AG04449 (cell line): ENCODE measurements at regions not wholly inside any gene's neighbourhood (a gene's known extent, or its start where the extent isn't known, plus 50 kb on each side); places are given as distances from the start of the nearest gene placed in this dataset.

Experiments used
- CTCF ChIA-PET: fragments of 350-600 bp; formaldehyde crosslinking; extraction: SDS; loops from one replicate; lab custom pipeline; 2021; ENCODE audit warnings: antibody characterized with exemption; lab: Yijun Ruan, JAX
- POLR2A ChIA-PET: fragments of 400-600, 350-600 bp; formaldehyde crosslinking; extraction: SDS; loops from one replicate; lab custom pipeline; 2020; ENCODE audit warnings: antibody characterized with exemption, inconsistent platforms; lab: Yijun Ruan, JAX
- DNase-seq: peaks from one replicate; pipeline ENCODE4 v3.0.0-alpha.2; 2010; ENCODE audit warnings: low read depth, low spot score
- H3K4me3 ChIP-seq: 2 replicates; pipeline ENCODE4 v1.5.1; 2011; ENCODE audit warnings: low read depth, mild to moderate bottlenecking, control low read depth, low read length
- TF ChIP-seq, protein P1 (sequence below): IDR thresholded peaks from one replicate; pipeline ENCODE4 v1.5.1; 2011; ENCODE audit warnings: mild to moderate bottlenecking, moderate library complexity, low read length, control low read depth, inconsistent platforms; ENCODE audit not compliant: insufficient read depth; ENCODE audit errors: missing control alignments

DNA sequence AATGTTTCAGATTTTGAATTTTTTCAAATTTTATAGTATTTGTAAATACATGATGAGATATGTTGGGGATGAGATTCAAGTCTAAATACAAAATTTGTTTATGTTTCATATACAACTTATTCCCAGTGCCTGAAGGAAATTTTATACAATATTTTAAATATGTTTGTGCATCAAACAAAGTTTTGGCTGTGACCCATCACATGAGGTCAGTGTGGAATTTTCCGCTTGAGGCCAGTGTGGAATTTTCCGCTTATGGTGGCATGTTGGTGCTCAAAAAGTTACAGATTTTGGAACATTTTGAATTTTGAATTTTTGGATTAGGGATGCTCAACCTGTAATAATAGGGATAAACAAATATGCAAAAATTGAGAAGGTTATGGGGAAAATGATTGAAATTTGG lies 356.6 kb upstream of the JAG1 start:
- DNase-seq: no peak
- POLR2A ChIA-PET: no interaction called here
- TF ChIP-seq, protein P1, sequence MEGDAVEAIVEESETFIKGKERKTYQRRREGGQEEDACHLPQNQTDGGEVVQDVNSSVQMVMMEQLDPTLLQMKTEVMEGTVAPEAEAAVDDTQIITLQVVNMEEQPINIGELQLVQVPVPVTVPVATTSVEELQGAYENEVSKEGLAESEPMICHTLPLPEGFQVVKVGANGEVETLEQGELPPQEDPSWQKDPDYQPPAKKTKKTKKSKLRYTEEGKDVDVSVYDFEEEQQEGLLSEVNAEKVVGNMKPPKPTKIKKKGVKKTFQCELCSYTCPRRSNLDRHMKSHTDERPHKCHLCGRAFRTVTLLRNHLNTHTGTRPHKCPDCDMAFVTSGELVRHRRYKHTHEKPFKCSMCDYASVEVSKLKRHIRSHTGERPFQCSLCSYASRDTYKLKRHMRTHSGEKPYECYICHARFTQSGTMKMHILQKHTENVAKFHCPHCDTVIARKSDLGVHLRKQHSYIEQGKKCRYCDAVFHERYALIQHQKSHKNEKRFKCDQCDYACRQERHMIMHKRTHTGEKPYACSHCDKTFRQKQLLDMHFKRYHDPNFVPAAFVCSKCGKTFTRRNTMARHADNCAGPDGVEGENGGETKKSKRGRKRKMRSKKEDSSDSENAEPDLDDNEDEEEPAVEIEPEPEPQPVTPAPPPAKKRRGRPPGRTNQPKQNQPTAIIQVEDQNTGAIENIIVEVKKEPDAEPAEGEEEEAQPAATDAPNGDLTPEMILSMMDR: no peak
- H3K4me3 ChIP-seq: no peak overlapping the region
- CTCF ChIA-PET: no interaction called here

DNA sequence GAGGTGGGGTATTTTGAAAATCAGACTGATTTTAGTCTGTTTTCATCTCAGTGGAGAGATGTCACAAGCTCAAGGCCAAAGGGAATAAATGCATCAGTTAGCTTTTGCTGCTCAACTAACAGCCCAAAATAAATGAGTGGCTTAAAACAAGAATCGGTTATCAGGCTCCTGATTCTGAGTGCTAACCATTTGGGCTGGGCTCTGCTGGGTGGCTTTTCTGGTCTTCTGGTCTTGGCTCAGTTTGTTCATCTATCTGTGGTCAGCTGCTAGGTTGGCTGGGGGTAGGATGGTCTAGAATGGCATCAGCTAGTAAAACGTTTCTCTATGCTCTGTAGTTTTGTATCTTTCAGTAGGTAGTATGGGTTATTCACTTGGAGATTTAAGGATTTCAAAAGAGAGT lies 357.5 kb upstream of the JAG1 start:
- no peak for DNase-seq
- ChIA-PET POLR2A (no interaction called here), CTCF (no interaction called here)
- TF ChIP-seq, protein P1: no peak
- H3K4me3 ChIP-seq: no peak overlapping the region

DNA sequence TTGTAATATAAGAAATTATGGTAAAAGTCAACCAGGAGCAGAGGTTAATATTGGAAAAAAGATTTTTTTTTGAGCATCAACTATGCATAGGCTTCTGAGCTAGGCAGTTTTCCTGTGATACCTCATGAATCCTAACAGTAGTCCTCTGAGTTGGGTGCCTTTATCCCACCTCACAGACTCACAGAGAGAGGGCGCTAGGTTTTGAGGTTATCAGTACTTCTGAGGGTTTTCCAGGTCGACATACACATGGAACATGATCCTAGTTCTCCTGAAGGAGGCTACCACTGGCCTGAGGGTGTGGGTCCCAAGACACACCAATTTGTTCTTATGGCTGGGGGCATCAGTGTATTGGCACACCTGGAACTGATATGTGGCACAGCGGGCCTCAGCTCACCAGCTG lies 358.8 kb upstream of the JAG1 start:
- H3K4me3 ChIP-seq: no peak overlapping the region
- ChIA-PET POLR2A (no interaction called here), CTCF (no interaction called here)
- no peak for DNase-seq
- TF ChIP-seq, protein P1: no peak

DNA sequence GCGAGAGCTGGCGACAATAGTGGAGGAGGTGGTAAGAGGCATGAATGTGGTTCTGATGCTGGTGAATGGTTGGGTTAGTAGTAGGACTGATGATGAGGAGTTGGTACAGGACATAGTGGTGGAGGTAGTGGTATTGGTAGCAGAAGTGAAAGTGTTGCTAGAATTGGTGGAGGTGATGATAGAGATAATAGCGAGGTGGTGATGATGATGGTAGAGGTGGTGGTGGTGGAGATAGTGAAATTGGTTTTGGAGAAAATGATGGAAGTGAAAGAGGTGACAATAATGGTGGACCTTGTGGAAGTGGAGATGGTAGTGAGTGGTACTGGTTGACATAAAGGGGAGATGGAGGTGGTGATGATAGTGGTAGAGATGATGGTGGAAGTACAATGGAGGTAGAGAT lies 360.2 kb upstream of the JAG1 start:
- no peak overlapping the region for H3K4me3 ChIP-seq
- ChIA-PET POLR2A (no interaction called here), CTCF (no interaction called here)
- TF ChIP-seq, protein P1: no peak
- DNase-seq: no peak

DNA sequence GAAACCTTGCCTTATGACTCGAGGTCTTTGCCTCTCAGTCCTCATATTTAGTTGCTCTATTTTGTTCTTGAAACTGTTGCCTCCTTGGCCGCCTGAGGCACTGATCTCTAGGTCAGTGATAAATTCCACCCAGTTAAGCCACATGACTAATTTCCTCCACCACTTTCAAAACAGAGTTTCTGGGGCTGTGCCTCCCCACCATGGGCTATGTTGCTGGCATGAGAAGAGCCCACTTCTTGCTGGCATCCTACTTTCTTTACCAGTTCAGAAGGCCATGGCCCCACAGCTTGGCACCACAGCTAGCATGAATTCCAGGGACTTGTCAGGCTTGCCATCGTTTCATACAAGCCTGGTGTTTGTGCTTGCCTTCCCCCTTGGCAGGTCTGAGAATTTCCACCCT lies 361.4 kb upstream of the JAG1 start:
- TF ChIP-seq, protein P1: no peak
- POLR2A ChIA-PET: no interaction called here

DNA sequence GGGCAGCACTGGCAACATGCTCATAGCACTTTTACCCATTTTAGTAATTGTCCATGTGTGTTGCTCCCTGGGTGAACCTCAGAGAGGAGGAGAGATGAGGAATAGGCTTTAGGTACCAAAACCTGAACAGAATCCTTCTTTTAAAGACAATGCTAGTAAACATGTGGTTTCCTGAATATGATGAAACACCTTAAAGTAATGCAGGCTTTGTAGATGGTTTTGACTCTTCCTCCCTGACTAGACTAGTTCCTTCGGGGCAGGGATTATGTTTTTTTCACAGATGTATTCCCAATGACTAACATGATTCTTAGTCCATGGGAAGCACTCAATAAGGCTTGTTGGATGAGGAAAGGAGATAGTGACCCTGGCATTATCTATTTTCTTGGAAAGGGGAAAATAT lies 367.6 kb upstream of the JAG1 start:
- H3K4me3 ChIP-seq: no peak overlapping the region
- TF ChIP-seq, protein P1: no peak
- ChIA-PET CTCF (no interaction called here), POLR2A (no interaction called here)
- no peak for DNase-seq

More for the DNA sequence above, 361.4 kb upstream of the JAG1 start:
- no peak for DNase-seq
- CTCF ChIA-PET: no interaction called here
- H3K4me3 ChIP-seq: no peak overlapping the region
